ENCODE measurements at regions not wholly inside any gene's neighbourhood (a gene's known extent, or its start where the extent isn't known, plus 50 kb on each side); places are given as distances from the start of the nearest gene placed in this dataset.
"Not testable (repeated sequence)": the region's sequence is repeated elsewhere in the genome, so short reads cannot be mapped to it uniquely, and the experiment has no call there.

DNA sequence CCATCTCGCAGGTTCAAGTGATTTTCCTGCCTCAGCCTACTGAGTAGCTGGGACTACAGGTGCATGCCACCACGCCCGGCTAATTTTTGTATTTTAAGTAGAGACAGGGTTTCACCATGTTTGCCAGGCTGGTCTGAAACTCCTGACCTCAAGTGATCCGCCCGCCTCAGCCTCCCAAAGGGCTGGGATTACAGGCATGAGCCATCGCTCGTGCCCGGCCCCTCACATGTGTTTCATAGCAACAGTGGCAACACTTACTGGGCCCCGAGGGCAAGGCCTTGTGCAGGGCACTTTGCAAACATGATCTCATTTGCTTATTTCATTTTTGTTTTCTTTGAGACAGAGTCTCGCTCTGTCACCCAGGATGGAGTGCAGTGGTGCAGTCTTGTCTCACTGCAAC, 171.7 kb upstream of the PPP1R26 start:
- not testable (repeated sequence) for H3K27me3 Mint-ChIP-seq; H3K27ac Mint-ChIP-seq; H3K4me3 ChIP-seq (ENCODE audit: low read depth, low read length); H3K4me1 ChIP-seq (ENCODE audit: control insufficient read depth, insufficient read depth, low read length, poor library complexity, severe bottlenecking); H3K27me3 ChIP-seq (ENCODE audit: control insufficient read depth, insufficient read depth, low read length); H3K4me1 Mint-ChIP-seq; H3K27ac ChIP-seq (ENCODE audit: insufficient read depth, low read length, poor library complexity, severe bottlenecking); H3K36me3 ChIP-seq (ENCODE audit: control insufficient read depth, insufficient read depth, low read length); H3K4me3 Mint-ChIP-seq; H3K9me3 ChIP-seq (ENCODE audit: control insufficient read depth in 2 of 2, low read length in 2 of 2); DNase-seq; H3K36me3 Mint-ChIP-seq; ATAC-seq (ENCODE audit: low read depth in 2 of 2)
- peaks cover 0 to 13% (median 3%) of the 10 kb centered on the region in 7 donors for H3K9me3 Mint-ChIP-seq

DNA sequence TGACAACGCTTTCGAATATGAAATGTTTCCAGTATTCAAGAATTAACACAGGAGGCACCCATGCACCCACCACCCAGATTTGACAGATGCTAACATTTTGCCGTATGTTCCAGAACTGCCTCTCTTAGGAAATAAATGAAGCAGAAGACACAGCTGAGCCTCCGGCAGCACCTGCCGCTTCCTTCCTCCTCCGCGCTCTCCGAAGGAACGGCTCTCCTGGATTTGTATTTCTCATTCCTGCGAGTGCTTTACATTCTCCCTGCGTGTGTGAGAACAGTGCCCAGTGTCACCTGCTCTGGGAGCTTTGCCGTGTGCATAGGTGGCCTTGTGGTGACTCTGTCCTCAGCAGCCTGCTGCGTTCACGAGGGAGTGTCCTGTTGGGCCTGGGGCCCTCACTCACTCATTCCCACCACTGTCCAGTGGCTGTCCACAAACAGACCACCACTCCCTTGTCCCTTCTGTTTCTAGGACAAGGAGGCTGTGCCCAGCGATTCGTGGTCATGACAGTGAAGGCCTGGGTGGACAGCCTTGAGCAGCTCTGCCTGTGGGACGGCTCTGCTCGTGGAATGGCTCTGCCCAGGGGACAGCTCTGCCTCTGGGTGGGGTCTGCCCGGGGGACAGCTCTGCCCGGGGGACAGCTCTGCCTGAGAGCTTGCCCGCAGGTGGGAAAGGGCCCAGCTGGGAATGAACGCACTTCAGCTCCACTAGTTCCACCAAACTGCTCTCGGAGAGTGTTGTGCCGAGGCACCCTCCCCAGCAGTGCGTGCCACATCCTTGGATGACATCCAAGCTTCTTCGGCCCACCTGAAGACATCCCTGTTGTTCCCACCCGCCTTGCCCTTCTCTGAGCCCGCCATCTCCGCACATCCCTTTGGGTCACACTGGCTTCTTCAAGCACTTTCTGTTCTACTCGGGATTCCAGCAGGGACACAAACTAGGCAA, 170.5 kb upstream of the PPP1R26 start:
- DNase-seq, result no peak
- peaks cover 9% of the 10 kb centered on the region in 2 experiments for H3K9me3 ChIP-seq (ENCODE audit: control insufficient read depth in 2 of 2, low read length in 2 of 2)
- Mint-ChIP-seq H3K9me3 (peaks cover 0 to 19% (median 3%) of the 10 kb centered on the region in 7 donors), H3K36me3 (no peaks in the 10 kb centered on the region), H3K27ac (no peak overlapping the region), H3K27me3 (peaks cover 6% of the 10 kb centered on the region), H3K4me3 (no peak overlapping the region), H3K4me1 (no peaks in the 10 kb centered on the region)
- H3K27me3 ChIP-seq (ENCODE audit: control insufficient read depth, insufficient read depth, low read length), result peaks cover 2% of the 10 kb centered on the region
- no peak for ATAC-seq (ENCODE audit: low read depth in 2 of 2)
- no peaks in the 10 kb centered on the region for H3K36me3 ChIP-seq (ENCODE audit: control insufficient read depth, insufficient read depth, low read length)
- H3K27ac ChIP-seq (ENCODE audit: insufficient read depth, low read length, poor library complexity, severe bottlenecking), result no peak overlapping the region
- H3K4me1 ChIP-seq (ENCODE audit: control insufficient read depth, insufficient read depth, low read length, poor library complexity, severe bottlenecking), result no peaks in the 10 kb centered on the region
- H3K4me3 ChIP-seq (ENCODE audit: low read depth, low read length), result no peak overlapping the region

DNA sequence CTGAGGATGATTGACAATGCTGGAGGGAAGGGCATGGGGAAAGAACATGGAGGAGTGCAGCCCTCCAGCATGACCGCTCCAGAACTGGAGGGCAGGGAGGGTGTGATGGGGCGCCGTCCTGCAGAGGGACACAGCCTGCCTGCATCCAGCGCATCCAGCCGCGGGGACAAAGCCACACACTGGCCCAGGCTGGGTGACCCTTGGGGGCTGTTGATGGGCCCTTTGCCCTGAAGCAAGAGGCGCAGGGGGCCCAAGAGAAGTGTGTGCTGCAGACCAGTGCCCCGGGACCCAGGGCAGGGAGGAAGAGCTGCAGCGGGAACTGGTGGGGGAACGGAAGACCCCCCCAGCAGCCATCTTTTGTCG, 169.8 kb upstream of the PPP1R26 start:
- no peaks in the 10 kb centered on the region for H3K4me1 ChIP-seq (ENCODE audit: control insufficient read depth, insufficient read depth, low read length, poor library complexity, severe bottlenecking)
- ATAC-seq (ENCODE audit: low read depth in 2 of 2) (no peak), DNase-seq (no peak)
- H3K27me3 Mint-ChIP-seq, result peaks cover 6% of the 10 kb centered on the region
- no peak overlapping the region for H3K4me3 Mint-ChIP-seq
- no peaks in the 10 kb centered on the region for H3K36me3 Mint-ChIP-seq
- peaks cover 0 to 17% (median 3%) of the 10 kb centered on the region in 7 donors for H3K9me3 Mint-ChIP-seq
- no peak overlapping the region for H3K27ac ChIP-seq (ENCODE audit: insufficient read depth, low read length, poor library complexity, severe bottlenecking)
- peaks cover 2% of the 10 kb centered on the region for H3K27me3 ChIP-seq (ENCODE audit: control insufficient read depth, insufficient read depth, low read length)
- no peak overlapping the region for H3K4me3 ChIP-seq (ENCODE audit: low read depth, low read length)
- H3K9me3 ChIP-seq (ENCODE audit: control insufficient read depth in 2 of 2, low read length in 2 of 2), result peaks cover 9% of the 10 kb centered on the region in 2 experiments
- H3K4me1 Mint-ChIP-seq, result no peaks in the 10 kb centered on the region
- H3K36me3 ChIP-seq (ENCODE audit: control insufficient read depth, insufficient read depth, low read length), result no peaks in the 10 kb centered on the region
- H3K27ac Mint-ChIP-seq, result no peak overlapping the region

- peaks cover 9% of the 10 kb centered on the region in 2 experiments for H3K9me3 ChIP-seq (ENCODE audit: control insufficient read depth in 2 of 2, low read length in 2 of 2)
- H3K27ac ChIP-seq (ENCODE audit: insufficient read depth, low read length, poor library complexity, severe bottlenecking), result no peak overlapping the region
- peaks cover 0 to 17% (median 3%) of the 10 kb centered on the region in 7 donors for H3K9me3 Mint-ChIP-seq
- H3K27me3 ChIP-seq (ENCODE audit: control insufficient read depth, insufficient read depth, low read length), result peaks cover 2% of the 10 kb centered on the region
- ATAC-seq (ENCODE audit: low read depth in 2 of 2) (no peak), DNase-seq (no peak)
- no peaks in the 10 kb centered on the region for H3K4me1 ChIP-seq (ENCODE audit: control insufficient read depth, insufficient read depth, low read length, poor library complexity, severe bottlenecking)
- H3K4me3 Mint-ChIP-seq, result no peak overlapping the region
- no peak overlapping the region for H3K27ac Mint-ChIP-seq
- H3K4me3 ChIP-seq (ENCODE audit: low read depth, low read length), result no peak overlapping the region
- H3K4me1 Mint-ChIP-seq, result no peaks in the 10 kb centered on the region
- peaks cover 6% of the 10 kb centered on the region for H3K27me3 Mint-ChIP-seq
- no peaks in the 10 kb centered on the region for H3K36me3 Mint-ChIP-seq
- no peaks in the 10 kb centered on the region for H3K36me3 ChIP-seq (ENCODE audit: control insufficient read depth, insufficient read depth, low read length)
These were observed 169.4 kb upstream of the PPP1R26 start for GRCh38 chr9:135310134-135310533.

DNA sequence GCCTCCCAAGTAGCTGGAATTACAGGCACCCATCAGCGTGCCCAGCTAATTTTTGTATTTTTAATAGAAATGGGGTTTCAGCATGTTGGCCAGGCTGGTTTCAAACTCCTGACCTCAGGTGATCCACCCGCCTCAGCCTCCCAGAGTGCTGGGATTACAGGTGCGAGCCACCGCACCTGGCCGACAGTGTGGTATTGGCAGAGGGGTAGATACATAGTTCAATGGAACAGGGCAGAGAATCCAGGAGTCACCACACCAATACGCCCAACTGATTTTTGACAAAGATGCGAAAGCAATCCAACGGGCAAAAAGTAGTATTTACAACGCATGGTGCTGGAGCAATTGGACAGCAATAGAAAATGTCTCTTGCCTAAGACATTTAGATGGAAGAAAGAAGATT, 164.0 kb upstream of the PPP1R26 start:
- Mint-ChIP-seq H3K4me1 (no peaks in the 10 kb centered on the region), H3K27me3 (peaks cover 15% of the 10 kb centered on the region), H3K9me3 (peaks cover 0 to 17% (median 1%) of the 10 kb centered on the region in 7 donors), H3K36me3 (no peaks in the 10 kb centered on the region), H3K27ac (no peak overlapping the region), H3K4me3 (no peak overlapping the region)
- no peak for ATAC-seq (ENCODE audit: low read depth in 2 of 2)
- DNase-seq, result no peak
- Histone ChIP-seq H3K36me3 (ENCODE audit: control insufficient read depth, insufficient read depth, low read length) (no peaks in the 10 kb centered on the region), H3K27ac (ENCODE audit: insufficient read depth, low read length, poor library complexity, severe bottlenecking) (no peak overlapping the region), H3K4me3 (ENCODE audit: low read depth, low read length) (no peak overlapping the region), H3K9me3 (ENCODE audit: control insufficient read depth in 2 of 2, low read length in 2 of 2) (peaks cover 9% of the 10 kb centered on the region in 2 experiments), H3K27me3 (ENCODE audit: control insufficient read depth, insufficient read depth, low read length) (peaks cover under 1% of the 10 kb centered on the region), H3K4me1 (ENCODE audit: control insufficient read depth, insufficient read depth, low read length, poor library complexity, severe bottlenecking) (no peaks in the 10 kb centered on the region)

DNA sequence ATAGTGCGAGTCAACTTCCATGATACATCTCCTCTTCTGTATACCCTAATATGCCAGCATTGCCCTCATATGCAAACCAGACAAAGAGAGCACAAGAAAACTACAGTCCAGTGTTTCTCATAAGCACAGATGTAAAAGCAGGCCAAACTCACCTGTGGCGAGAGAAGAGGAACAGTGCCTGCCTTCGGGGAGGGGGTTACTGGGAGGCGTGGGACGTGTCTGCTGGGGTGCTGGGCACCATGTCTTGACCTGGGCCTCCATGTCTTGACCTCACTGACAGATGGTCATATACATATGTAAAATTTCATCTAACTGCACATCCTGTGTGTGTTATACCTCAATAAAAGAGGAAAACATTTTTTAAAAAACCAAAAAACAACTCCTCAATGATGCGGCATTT, 159.3 kb upstream of the PPP1R26 start:
- no peaks in the 10 kb centered on the region for H3K9me3 ChIP-seq (ENCODE audit: control insufficient read depth in 2 of 2, low read length in 2 of 2)
- no peaks in the 10 kb centered on the region for H3K4me1 ChIP-seq (ENCODE audit: control insufficient read depth, insufficient read depth, low read length, poor library complexity, severe bottlenecking)
- H3K27ac Mint-ChIP-seq, result peak overlapping the region in 1 of 3 donors; percentile 69
- H3K27me3 Mint-ChIP-seq, result peaks cover 17% of the 10 kb centered on the region
- no peak overlapping the region for H3K4me3 Mint-ChIP-seq
- no peaks in the 10 kb centered on the region for H3K9me3 Mint-ChIP-seq
- H3K4me1 Mint-ChIP-seq, result no peaks in the 10 kb centered on the region
- H3K4me3 ChIP-seq (ENCODE audit: low read depth, low read length), result no peak overlapping the region
- no peak for ATAC-seq (ENCODE audit: low read depth in 2 of 2)
- DNase-seq, result no peak
- no peak overlapping the region for H3K27ac ChIP-seq (ENCODE audit: insufficient read depth, low read length, poor library complexity, severe bottlenecking)
- H3K27me3 ChIP-seq (ENCODE audit: control insufficient read depth, insufficient read depth, low read length), result no peaks in the 10 kb centered on the region
- no peaks in the 10 kb centered on the region for H3K36me3 Mint-ChIP-seq
- no peaks in the 10 kb centered on the region for H3K36me3 ChIP-seq (ENCODE audit: control insufficient read depth, insufficient read depth, low read length)

DNA sequence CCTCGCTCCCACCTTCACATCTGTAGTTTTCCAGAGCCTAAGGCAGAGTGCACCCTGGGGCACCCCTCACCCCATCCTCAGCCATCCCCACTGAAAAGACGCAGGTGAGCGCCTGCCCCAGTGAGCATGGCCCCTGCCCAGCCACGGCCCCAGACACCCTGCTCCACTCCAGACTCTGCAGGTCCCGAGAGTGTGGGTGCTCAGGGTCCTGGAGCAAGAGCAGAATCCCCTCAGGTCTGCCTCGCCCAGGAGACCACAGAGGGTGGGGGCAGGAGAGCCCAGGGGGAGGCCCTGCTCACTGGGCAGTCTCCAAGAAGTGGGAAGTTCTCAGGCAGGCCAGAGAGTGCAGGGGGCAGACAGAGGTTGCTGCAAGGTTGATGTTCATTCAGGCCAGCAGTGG, 158.6 kb upstream of the PPP1R26 start:
- H3K27me3 Mint-ChIP-seq, result peaks cover 12% of the 10 kb centered on the region
- Histone ChIP-seq H3K4me1 (ENCODE audit: control insufficient read depth, insufficient read depth, low read length, poor library complexity, severe bottlenecking) (no peaks in the 10 kb centered on the region), H3K4me3 (ENCODE audit: low read depth, low read length) (no peak overlapping the region), H3K27ac (ENCODE audit: insufficient read depth, low read length, poor library complexity, severe bottlenecking) (no peak overlapping the region), H3K27me3 (ENCODE audit: control insufficient read depth, insufficient read depth, low read length) (no peaks in the 10 kb centered on the region), H3K36me3 (ENCODE audit: control insufficient read depth, insufficient read depth, low read length) (no peaks in the 10 kb centered on the region), H3K9me3 (ENCODE audit: control insufficient read depth in 2 of 2, low read length in 2 of 2) (no peaks in the 10 kb centered on the region)
- DNase-seq, result no peak
- H3K4me3 Mint-ChIP-seq, result no peak overlapping the region
- no peak for ATAC-seq (ENCODE audit: low read depth in 2 of 2)
- no peaks in the 10 kb centered on the region for H3K9me3 Mint-ChIP-seq
- no peak overlapping the region for H3K27ac Mint-ChIP-seq
- H3K4me1 Mint-ChIP-seq, result no peaks in the 10 kb centered on the region
- H3K36me3 Mint-ChIP-seq, result no peaks in the 10 kb centered on the region

GRCh38 chr9:135321580-135321979, 158.0 kb upstream of the PPP1R26 start:
- H3K9me3 Mint-ChIP-seq, result no peaks in the 10 kb centered on the region
- H3K27ac Mint-ChIP-seq, result no peak overlapping the region
- peaks cover 12% of the 10 kb centered on the region for H3K27me3 Mint-ChIP-seq
- Histone ChIP-seq H3K27me3 (ENCODE audit: control insufficient read depth, insufficient read depth, low read length) (no peaks in the 10 kb centered on the region), H3K36me3 (ENCODE audit: control insufficient read depth, insufficient read depth, low read length) (no peaks in the 10 kb centered on the region), H3K4me1 (ENCODE audit: control insufficient read depth, insufficient read depth, low read length, poor library complexity, severe bottlenecking) (no peaks in the 10 kb centered on the region), H3K4me3 (ENCODE audit: low read depth, low read length) (no peak overlapping the region), H3K27ac (ENCODE audit: insufficient read depth, low read length, poor library complexity, severe bottlenecking) (no peak overlapping the region), H3K9me3 (ENCODE audit: control insufficient read depth in 2 of 2, low read length in 2 of 2) (no peaks in the 10 kb centered on the region)
- DNase-seq (no peak), ATAC-seq (ENCODE audit: low read depth in 2 of 2) (no peak)
- no peak overlapping the region for H3K4me3 Mint-ChIP-seq
- H3K4me1 Mint-ChIP-seq, result no peaks in the 10 kb centered on the region
- H3K36me3 Mint-ChIP-seq, result no peaks in the 10 kb centered on the region
